Gastroesophageal sphincter (tissue), 4 donors: ENCODE measurements at regions not wholly inside any gene's neighbourhood (a gene's known extent, or its start where the extent isn't known, plus 50 kb on each side); places are given as distances from the start of the nearest gene placed in this dataset.
"Not testable (repeated sequence)": the region's sequence is repeated elsewhere in the genome, so short reads cannot be mapped to it uniquely, and the experiment has no call there.

Experiments used
- ATAC-seq: fragments of 150-250 bp; one replicate; pipeline ENCODE4 v1.9.1; 2016; ENCODE audit warnings: mild to moderate bottlenecking, moderate library complexity
- H3K27ac ChIP-seq, 4 donors: fragments of 200-600 bp; sonication (generic) in 3 of 4; 1 replicate in 3 of 4; 2 replicates in 1 of 4; pipeline ENCODE4 v1.5.1; 2016 to 2019
- H3K27me3 ChIP-seq: fragments of 200-600 bp; sonication (generic); one replicate; pipeline ENCODE4 v1.5.1; 2019
- H3K36me3 ChIP-seq, 2 donors: fragments of 200-600 bp; sonication (generic); one replicate each; pipeline ENCODE4 v1.5.1; 2019; ENCODE audit warnings: control low read depth in 1 of 2
- H3K4me1 ChIP-seq, 3 donors: fragments of 200-600 bp; sonication (generic); 1 replicate in 2 of 3; 2 replicates in 1 of 3; pipeline ENCODE4 v1.5.1; 2016 to 2019; ENCODE audit warnings: control low read depth in 2 of 3
- H3K4me3 ChIP-seq, 2 donors: fragments of 200-600 bp; sonication (generic); one replicate each; pipeline ENCODE4 v1.5.1; 2019; ENCODE audit warnings: mild to moderate bottlenecking in 1 of 2, moderate library complexity in 1 of 2
- H3K9me3 ChIP-seq, 3 donors: fragments of 200-600 bp; sonication (generic); one replicate each; pipeline ENCODE4 v1.5.1; 2017 to 2019; ENCODE audit warnings: control low read depth in 2 of 3
- CTCF ChIP-seq, 4 experiments: fragments of 200-600 bp in 2 of 4; fragments of 450-650 bp in 2 of 4; sonication (generic) in 1 of 4; IDR thresholded peaks; one replicate each; pipeline ENCODE4 v1.5.1; 2017 to 2019; ENCODE audit warnings: antibody characterized with exemption in 4 of 4, mild to moderate bottlenecking in 2 of 4, moderate library complexity in 2 of 4
- EP300 ChIP-seq: sonication (generic); formaldehyde crosslinking; IDR thresholded peaks from one replicate; pipeline ENCODE4 v1.6.1; 2017; ENCODE audit warnings: antibody characterized with exemption, mild to moderate bottlenecking
- POLR2A ChIP-seq, 2 donors: fragments of 450-650 bp; IDR thresholded peaks; one replicate each; pipeline ENCODE4 v1.6.1; 2017; ENCODE audit warnings: antibody characterized with exemption in 2 of 2, mild to moderate bottlenecking in 2 of 2, moderate library complexity in 1 of 2
- POLR2AphosphoS5 ChIP-seq: sonication (generic); formaldehyde crosslinking; IDR thresholded peaks from one replicate; pipeline ENCODE4 v1.6.1; 2017; ENCODE audit warnings: antibody characterized with exemption
- WGBS, 2 donors: methylation state at CpG; one replicate each; pipeline ENCODE4 v1.1.5; 2018; ENCODE audit warnings: low coverage in 1 of 2; 5-methylcytosine and 5-hydroxymethylcytosine counted together

GRCh38 chr11:80700386-80700785 lies 1259.6 kb upstream of the TENM4 start:
- no peaks in the 10 kb centered on the region for H3K4me1 ChIP-seq
- no peaks in the 10 kb centered on the region for H3K36me3 ChIP-seq
- WGBS, 2 donors = 83 to 85% methylated on average over 4 of the region's 4 CpGs
- H3K4me3 ChIP-seq = no peak overlapping the region
- no peaks in the 10 kb centered on the region for H3K9me3 ChIP-seq
- H3K27me3 ChIP-seq = no peaks in the 10 kb centered on the region
- ATAC-seq = no peak
- no peak for TF ChIP-seq POLR2AphosphoS5
- no peak for TF ChIP-seq EP300
- no peak for TF ChIP-seq POLR2A (IDR thresholded peaks at IDR 0.05)
- TF ChIP-seq CTCF (IDR thresholded peaks at IDR 0.05) = no peak
- H3K27ac ChIP-seq = no peak overlapping the region

DNA sequence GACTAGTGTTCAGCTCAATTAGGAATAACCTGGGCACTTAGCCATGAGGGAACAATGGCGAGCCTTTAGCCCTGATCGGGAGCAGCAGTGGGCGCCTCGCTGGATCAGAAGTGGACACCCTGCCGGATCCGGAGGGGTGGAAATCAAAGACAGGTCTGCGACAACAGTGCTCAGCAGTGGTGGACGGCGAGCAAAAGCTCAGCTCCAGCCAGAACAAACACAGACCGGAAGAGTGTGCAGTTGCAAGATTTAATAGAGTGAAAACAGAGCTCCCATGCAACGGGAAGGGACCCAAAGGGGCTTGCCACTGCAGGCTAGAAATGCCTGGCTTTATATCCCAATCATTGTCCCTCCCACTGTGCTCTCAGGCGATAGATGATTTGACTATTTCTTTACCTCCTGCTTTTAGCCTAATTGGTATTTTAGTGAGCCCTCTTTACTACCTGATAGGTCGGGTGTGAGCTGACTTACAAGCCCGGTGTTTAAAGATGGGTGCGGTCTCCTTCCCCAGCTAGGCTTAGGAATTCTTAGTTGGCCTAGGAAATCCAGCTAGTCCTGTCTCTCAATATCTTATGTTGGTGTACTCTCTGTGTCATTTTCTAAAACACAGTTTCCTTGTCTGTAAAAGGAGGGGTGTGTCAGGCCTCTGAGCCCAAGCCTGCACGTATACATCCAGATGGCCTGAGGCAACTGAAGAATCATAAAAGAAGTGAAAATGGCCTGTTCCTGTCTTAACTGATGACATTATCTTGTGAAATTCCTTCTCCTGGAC lies 1258.8 kb upstream of the TENM4 start:
- ATAC-seq, H3K4me3 ChIP-seq: not testable (repeated sequence)
- 76 to 78% methylated on average over 1 to 11 of the region's 16 CpGs for WGBS, 2 donors

GRCh38 chr11:80698637-80699036 lies 1257.8 kb upstream of the TENM4 start:
- Histone ChIP-seq H3K36me3 (no peaks in the 10 kb centered on the region), H3K9me3 (no peaks in the 10 kb centered on the region), H3K4me1 (no peaks in the 10 kb centered on the region), H3K27me3 (no peaks in the 10 kb centered on the region), H3K27ac (no peak overlapping the region), H3K4me3 (no peak overlapping the region)
- 80% methylated on average over 1 of the region's 1 CpG for WGBS, 2 donors
- no peak for ATAC-seq
- TF ChIP-seq EP300 (no peak), CTCF (IDR thresholded peaks at IDR 0.05) (no peak), POLR2A (IDR thresholded peaks at IDR 0.05) (no peak), POLR2AphosphoS5 (no peak)

More for the DNA sequence above, 1258.8 kb upstream of the TENM4 start:
- not testable (repeated sequence) for H3K9me3 ChIP-seq, H3K4me1 ChIP-seq, H3K36me3 ChIP-seq, H3K27me3 ChIP-seq, H3K27ac ChIP-seq

DNA sequence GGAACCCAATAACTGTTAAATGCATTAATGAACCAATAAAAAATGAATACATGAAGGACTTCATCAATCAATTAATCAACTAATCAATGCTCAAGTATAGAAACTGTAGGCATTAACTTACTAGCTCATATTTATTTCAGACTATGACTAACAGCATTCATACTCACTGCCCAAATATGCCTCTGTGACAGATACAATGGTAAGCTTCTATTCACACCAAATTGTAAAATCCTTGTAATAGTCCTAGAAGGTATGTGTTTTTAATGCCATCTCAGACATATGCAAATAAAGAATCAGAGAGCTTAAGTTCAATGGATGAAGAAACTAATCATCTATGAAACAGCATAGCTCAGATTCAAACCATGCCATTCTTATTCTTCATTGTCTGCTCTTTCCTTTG lies 1253.6 kb upstream of the TENM4 start:
- Histone ChIP-seq H3K4me1 (no peaks in the 10 kb centered on the region), H3K27me3 (no peaks in the 10 kb centered on the region), H3K36me3 (no peaks in the 10 kb centered on the region), H3K9me3 (no peaks in the 10 kb centered on the region), H3K27ac (no peak overlapping the region), H3K4me3 (no peak overlapping the region)
- ATAC-seq = no peak
- no peak for TF ChIP-seq POLR2AphosphoS5
- no peak for TF ChIP-seq EP300
- no peak for TF ChIP-seq CTCF (IDR thresholded peaks at IDR 0.05)
- no peak for TF ChIP-seq POLR2A (IDR thresholded peaks at IDR 0.05)

DNA sequence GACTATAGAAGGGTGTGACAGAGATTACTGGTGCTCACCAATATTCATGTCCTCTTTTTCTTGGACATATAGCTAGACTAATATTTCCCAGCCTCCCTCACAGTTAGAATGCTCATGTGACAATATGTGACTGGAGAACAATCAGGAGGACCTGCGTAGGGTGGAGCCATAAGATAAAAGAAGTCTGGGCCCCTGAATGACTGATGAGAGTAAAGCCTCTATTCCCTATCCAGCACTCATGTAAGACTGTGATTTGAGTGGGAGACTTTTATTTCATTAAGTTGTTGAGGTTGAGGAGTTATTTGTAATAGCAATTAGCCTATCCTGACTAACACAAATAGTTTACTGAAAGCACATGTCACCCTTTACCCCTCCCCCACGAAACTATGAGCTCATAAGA lies 1247.1 kb upstream of the TENM4 start:
- no peak overlapping the region for H3K4me3 ChIP-seq
- 53 to 83% methylated on average over 2 of the region's 2 CpGs for WGBS, 2 donors
- no peaks in the 10 kb centered on the region for H3K9me3 ChIP-seq
- no peaks in the 10 kb centered on the region for H3K4me1 ChIP-seq
- no peak overlapping the region for H3K27ac ChIP-seq
- H3K27me3 ChIP-seq = no peaks in the 10 kb centered on the region
- no peak for TF ChIP-seq POLR2AphosphoS5
- no peak for ATAC-seq
- no peaks in the 10 kb centered on the region for H3K36me3 ChIP-seq

- WGBS, 2 donors = 80% methylated on average over 4 of the region's 4 CpGs; no CpG with 5 or more reads in 1 of the 2 donors
- TF ChIP-seq POLR2A (IDR thresholded peaks at IDR 0.05) = no peak
- no peak for TF ChIP-seq EP300
- TF ChIP-seq POLR2AphosphoS5 = no peak
- no peak for TF ChIP-seq CTCF (IDR thresholded peaks at IDR 0.05)
- no peaks in the 10 kb centered on the region for H3K4me1 ChIP-seq
- H3K27ac ChIP-seq = no peak overlapping the region
- H3K4me3 ChIP-seq = no peak overlapping the region
- H3K9me3 ChIP-seq = no peaks in the 10 kb centered on the region
- no peaks in the 10 kb centered on the region for H3K36me3 ChIP-seq
- H3K27me3 ChIP-seq = no peaks in the 10 kb centered on the region
- ATAC-seq = no peak
Observed at GRCh38 chr11:80686889-80687288, 1246.1 kb upstream of the TENM4 start.
